HG03139 (cell line): ENCODE measurements at regions not wholly inside any gene's neighbourhood (a gene's known extent, or its start where the extent isn't known, plus 50 kb on each side); places are given as distances from the start of the nearest gene placed in this dataset.

Experiments used
- ATAC-seq: cut with Tn5 transposase; IDR thresholded peaks from one replicate; pipeline ENCODE4 v1.9.1; 2021; ENCODE audit not compliant: unreplicated experiment

- no peak for ATAC-seq
Measured at GRCh38 chr1:59077466-59078069, 219.3 kb upstream of the FGGY start.

DNA sequence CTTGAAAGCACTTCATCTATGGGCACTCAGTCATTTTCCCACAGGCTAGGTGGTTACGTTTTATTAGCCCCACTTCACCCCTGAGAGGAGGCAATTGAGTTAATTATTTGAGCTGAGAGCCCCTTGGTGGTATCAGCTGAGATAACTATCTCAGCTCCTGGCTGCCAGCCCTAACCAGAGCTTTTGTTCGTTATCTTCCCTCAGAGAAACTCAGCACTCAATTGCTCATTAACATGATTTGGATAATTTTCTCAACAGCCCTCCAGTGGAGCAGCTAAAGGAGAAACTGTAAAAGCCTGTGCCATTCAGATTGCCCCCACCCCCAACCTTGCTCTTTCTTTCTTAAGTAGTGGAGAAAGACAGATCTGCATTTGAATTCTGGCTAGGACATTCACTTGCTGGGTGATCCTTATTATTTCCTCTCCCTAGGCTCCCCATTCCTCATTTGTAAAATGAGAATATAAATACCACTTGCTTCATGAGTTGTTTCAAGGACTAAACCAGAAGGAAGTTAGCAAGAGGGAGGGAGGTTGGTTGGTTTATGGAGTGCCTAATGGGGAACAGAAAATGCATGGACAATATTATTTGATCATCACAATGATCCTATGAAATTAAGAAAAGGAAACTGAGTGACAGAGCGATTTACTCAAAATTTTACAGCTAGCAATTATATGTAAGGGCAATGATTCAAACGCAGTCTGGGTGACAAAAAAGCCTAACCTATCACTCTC lies 218.7 kb upstream of the FGGY start:
- no peak for ATAC-seq

- no peak for ATAC-seq
Measured at GRCh38 chr1:59078866-59079265, 218.0 kb upstream of the FGGY start.

GRCh38 chr1:59079434-59080140 lies 217.3 kb upstream of the FGGY start:
- no peak for ATAC-seq

GRCh38 chr1:59081181-59081580 lies 215.7 kb upstream of the FGGY start:
- no peak for ATAC-seq

- ATAC-seq: no peak
Measured at GRCh38 chr1:59081795-59082194, 215.1 kb upstream of the FGGY start.

GRCh38 chr1:59083946-59084865 lies 212.7 kb upstream of the FGGY start:
- ATAC-seq: no peak

GRCh38 chr1:59085101-59085500 lies 211.8 kb upstream of the FGGY start:
- no peak for ATAC-seq

- ATAC-seq: no peak
Measured at GRCh38 chr1:59089036-59089798, 207.7 kb upstream of the FGGY start.

GRCh38 chr1:59089922-59090457 lies 206.9 kb upstream of the FGGY start:
- no peak for ATAC-seq

DNA sequence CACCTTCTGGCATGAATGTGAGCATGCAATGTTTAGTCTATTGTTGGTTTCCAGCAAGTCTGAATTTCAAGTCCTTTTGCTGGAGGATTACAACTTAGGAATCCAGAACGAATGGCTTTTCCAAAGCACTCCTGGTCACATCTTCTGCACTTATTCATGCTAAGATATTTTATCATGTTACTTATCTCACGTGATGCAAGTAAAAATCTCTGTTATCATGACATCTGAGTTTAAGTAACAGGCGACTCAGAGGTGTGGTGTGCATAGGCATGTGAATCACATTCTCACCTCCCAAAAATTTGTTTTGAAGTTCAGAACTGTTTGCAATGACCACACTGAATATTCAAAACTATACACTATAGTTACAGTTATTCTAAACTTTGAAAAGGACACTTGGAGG lies 204.8 kb upstream of the FGGY start:
- ATAC-seq: no peak

DNA sequence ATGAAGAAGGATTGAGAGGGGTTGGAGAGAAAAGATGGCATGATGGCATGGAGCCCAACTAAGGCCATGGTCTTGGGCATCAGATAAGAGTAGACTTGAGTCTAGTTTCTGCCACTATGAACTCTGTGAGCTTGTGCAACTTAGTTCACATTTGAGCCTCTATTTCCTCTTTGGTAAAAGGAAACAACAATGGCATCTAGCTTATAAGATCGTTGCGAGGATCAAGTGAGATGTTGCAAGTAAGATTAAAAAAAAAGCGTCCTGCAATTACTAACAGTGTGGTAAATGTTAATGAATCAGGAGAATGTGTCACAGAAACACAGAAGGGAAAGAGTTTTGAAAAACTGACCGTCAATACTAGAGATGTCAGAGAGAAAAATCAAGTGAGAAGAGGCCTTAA lies 202.9 kb upstream of the FGGY start:
- ATAC-seq: no peak

- ATAC-seq: no peak
Measured at GRCh38 chr1:59096501-59096900, 200.4 kb upstream of the FGGY start.

GRCh38 chr1:59098655-59099054 lies 198.2 kb upstream of the FGGY start:
- no peak for ATAC-seq

GRCh38 chr1:59100708-59101374 lies 196.1 kb upstream of the FGGY start:
- no peak for ATAC-seq

DNA sequence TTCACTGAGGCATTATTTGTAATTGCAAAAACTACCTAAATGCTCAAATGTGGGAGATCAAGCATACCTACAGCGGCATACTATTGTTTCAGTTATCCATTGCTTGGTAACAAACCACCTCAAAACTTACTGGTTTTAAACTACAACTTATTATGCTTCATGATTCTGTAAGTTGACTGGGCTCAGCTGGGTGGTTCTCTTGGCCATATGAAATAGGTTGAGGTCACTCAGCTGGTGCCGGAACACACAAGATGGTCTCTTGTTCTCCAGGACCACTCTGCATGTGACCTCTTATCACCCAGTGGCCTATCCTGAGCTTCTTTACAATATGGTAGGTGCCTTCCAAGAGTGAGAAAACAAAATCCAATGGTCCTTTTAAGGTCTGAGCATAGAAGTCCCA lies 195.4 kb upstream of the FGGY start:
- ATAC-seq: no peak

GRCh38 chr1:59103457-59103856 lies 193.4 kb upstream of the FGGY start:
- no peak for ATAC-seq

DNA sequence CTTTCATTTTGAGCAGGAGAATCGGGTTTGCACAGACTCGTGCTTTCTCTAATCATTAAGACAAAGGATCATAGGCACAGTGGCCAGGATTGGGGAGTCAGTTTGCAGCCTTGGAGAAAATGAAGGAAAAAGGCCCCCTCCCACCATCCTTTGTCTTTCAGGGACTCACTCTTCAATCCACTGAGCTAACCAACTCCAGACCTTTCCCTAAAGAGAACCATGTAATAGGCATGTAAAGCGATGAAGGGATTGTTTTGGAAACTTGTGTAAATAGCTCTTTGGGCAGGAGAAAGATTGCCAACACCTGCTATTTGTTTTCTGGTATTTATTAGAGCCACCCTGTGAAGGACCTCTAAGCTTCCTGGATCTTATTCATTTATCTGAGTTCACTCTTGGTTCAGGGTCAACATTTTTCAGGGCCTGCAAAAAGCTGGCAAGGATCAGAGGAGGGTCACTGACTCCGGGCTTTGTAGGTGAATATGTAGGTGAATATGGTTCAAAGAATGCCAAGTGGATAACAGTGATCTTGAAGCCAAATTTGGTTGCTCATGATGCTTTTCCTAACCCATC lies 192.6 kb upstream of the FGGY start:
- no peak for ATAC-seq
